HepG2 (cell line): ENCODE measurements at regions not wholly inside any gene's neighbourhood (a gene's known extent, or its start where the extent isn't known, plus 50 kb on each side); places are given as distances from the start of the nearest gene placed in this dataset.

Experiments used
- EP300 ChIP-seq, 3 experiments: sonication (generic) in 1 of 3; formaldehyde crosslinking in 1 of 3; IDR thresholded peaks; 2 replicates each; pipeline versions ENCODE4 v1.5.1 to v1.6.1; 2011 to 2020; ENCODE audit warnings: low read depth in 2 of 3, low read length in 2 of 3, borderline replicate concordance in 1 of 3, improper control_type of control experiment in 1 of 3, mild to moderate bottlenecking in 1 of 3, missing genetic modification reagents in 1 of 3, moderate library complexity in 1 of 3
- SKI ChIP-seq: fragments of 450-650 bp; IDR thresholded peaks from one replicate; pipeline ENCODE4 v1.6.1; 2018; ENCODE audit warnings: mild to moderate bottlenecking; ENCODE audit not compliant: partially characterized antibody
- SUZ12 ChIP-seq: fragments of 150-350 bp; IDR thresholded peaks from 2 replicates; pipeline ENCODE4 v1.6.1; 2014; ENCODE audit warnings: low read depth, low read length

DNA sequence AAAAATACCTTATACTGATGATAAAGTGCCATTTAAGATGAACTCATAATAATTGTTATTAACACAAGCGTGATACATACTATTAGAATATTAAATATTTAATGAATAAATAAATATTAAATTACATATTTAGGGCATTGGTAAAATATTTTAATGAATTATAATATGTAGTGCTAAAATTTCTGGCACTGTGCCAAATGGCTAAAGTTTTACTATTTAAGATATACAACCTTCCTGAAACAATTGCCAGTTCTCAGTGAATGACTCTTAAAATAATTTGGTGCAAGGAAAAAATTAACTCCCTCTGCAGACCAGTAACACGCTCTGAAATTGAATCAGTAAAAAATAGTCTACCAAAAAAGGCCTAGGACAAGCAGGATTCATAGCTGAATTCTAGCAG is 428.9 kb upstream of the ATXN7L3B start:
- TF ChIP-seq EP300 (IDR thresholded peaks at IDR 0.05; ENCODE audit: low read depth in 2 of 2, low read length in 2 of 2), result no peak
- TF ChIP-seq EP300 (CRISPR knock-in tag; IDR thresholded peaks at IDR 0.05; ENCODE audit: borderline replicate concordance), result no peak
- TF ChIP-seq SUZ12, result no peak
- no peak for TF ChIP-seq SKI
